ENCODE measurements at regions not wholly inside any gene's neighbourhood (a gene's known extent, or its start where the extent isn't known, plus 50 kb on each side); places are given as distances from the start of the nearest gene placed in this dataset.

GRCh38 chr9:79184831-79185230, 386.9 kb upstream of the TLE4 start:
- WGBS, 2 donors: 52 to 59% methylated on average over 2 of the region's 2 CpGs
- intact Hi-C loops (cut with DNase I): no loop called here
- Histone ChIP-seq H3K27ac (no peak overlapping the region), H3K9me3 (no peaks in the 10 kb centered on the region), H3K4me3 (no peak overlapping the region), H3K4me1 (no peaks in the 10 kb centered on the region), H3K36me3 (no peaks in the 10 kb centered on the region), H3K27me3 (no peaks in the 10 kb centered on the region)
- TF ChIP-seq, protein P1, sequence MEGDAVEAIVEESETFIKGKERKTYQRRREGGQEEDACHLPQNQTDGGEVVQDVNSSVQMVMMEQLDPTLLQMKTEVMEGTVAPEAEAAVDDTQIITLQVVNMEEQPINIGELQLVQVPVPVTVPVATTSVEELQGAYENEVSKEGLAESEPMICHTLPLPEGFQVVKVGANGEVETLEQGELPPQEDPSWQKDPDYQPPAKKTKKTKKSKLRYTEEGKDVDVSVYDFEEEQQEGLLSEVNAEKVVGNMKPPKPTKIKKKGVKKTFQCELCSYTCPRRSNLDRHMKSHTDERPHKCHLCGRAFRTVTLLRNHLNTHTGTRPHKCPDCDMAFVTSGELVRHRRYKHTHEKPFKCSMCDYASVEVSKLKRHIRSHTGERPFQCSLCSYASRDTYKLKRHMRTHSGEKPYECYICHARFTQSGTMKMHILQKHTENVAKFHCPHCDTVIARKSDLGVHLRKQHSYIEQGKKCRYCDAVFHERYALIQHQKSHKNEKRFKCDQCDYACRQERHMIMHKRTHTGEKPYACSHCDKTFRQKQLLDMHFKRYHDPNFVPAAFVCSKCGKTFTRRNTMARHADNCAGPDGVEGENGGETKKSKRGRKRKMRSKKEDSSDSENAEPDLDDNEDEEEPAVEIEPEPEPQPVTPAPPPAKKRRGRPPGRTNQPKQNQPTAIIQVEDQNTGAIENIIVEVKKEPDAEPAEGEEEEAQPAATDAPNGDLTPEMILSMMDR (IDR thresholded peaks at IDR 0.05): no peak
- DNase-seq (no peak), ATAC-seq (no peak), FAIRE-seq (no peak)

GRCh38 chr9:79185866-79186265, 385.9 kb upstream of the TLE4 start:
- no peak overlapping the region for H3K27ac ChIP-seq
- intact Hi-C loops (cut with DNase I): no loop called here
- H3K9me3 ChIP-seq: no peaks in the 10 kb centered on the region
- no peaks in the 10 kb centered on the region for H3K27me3 ChIP-seq
- no peak overlapping the region for H3K4me3 ChIP-seq
- H3K36me3 ChIP-seq: no peaks in the 10 kb centered on the region
- ATAC-seq (no peak), DNase-seq (no peak), FAIRE-seq (no peak)
- H3K4me1 ChIP-seq: no peaks in the 10 kb centered on the region
- TF ChIP-seq, protein P1 (IDR thresholded peaks at IDR 0.05): no peak

DNA sequence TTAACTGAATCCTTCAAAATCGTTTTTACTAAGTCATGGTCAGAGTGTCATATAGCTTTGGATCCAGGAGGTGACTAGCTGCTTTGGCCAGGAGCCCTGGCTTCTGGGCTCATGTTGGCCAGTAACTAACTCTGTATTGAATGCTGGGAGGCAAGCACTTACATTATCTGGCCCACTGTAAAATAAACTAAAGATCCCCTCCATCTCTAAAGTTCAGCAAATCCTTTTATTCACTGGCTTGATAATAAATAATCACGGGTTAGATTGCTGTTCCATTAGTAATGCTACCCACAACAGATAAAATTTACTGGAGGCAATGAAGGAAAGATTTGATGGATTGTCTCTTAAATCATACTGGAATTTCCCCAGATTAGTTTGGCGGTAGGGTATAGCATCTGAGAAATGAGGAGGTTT, 382.2 kb upstream of the TLE4 start:
- H3K27ac ChIP-seq: no peak overlapping the region
- intact Hi-C loops (cut with DNase I): no loop called here
- ATAC-seq: no peak
- H3K27me3 ChIP-seq: no peaks in the 10 kb centered on the region
- TF ChIP-seq, protein P1 (IDR thresholded peaks at IDR 0.05): no peak
- FAIRE-seq: no peak
- no peak for DNase-seq
- no peaks in the 10 kb centered on the region for H3K36me3 ChIP-seq
- no peaks in the 10 kb centered on the region for H3K9me3 ChIP-seq
- H3K4me1 ChIP-seq: no peaks in the 10 kb centered on the region
- WGBS, 2 donors: 42 to 48% methylated on average over 3 of the region's 3 CpGs
- H3K4me3 ChIP-seq: no peak overlapping the region

- Histone ChIP-seq H3K9me3 (no peaks in the 10 kb centered on the region), H3K4me3 (no peak overlapping the region), H3K27ac (no peak overlapping the region), H3K27me3 (no peaks in the 10 kb centered on the region), H3K36me3 (no peaks in the 10 kb centered on the region), H3K4me1 (no peaks in the 10 kb centered on the region)
- intact Hi-C loops (cut with DNase I): no loop called here
- FAIRE-seq (no peak), DNase-seq (no peak), ATAC-seq (no peak)
- TF ChIP-seq, protein P1 (IDR thresholded peaks at IDR 0.05): no peak
- 69 to 84% methylated on average over 3 of the region's 3 CpGs for WGBS, 2 donors
Measured at GRCh38 chr9:79193001-79193400, 378.8 kb upstream of the TLE4 start.

DNA sequence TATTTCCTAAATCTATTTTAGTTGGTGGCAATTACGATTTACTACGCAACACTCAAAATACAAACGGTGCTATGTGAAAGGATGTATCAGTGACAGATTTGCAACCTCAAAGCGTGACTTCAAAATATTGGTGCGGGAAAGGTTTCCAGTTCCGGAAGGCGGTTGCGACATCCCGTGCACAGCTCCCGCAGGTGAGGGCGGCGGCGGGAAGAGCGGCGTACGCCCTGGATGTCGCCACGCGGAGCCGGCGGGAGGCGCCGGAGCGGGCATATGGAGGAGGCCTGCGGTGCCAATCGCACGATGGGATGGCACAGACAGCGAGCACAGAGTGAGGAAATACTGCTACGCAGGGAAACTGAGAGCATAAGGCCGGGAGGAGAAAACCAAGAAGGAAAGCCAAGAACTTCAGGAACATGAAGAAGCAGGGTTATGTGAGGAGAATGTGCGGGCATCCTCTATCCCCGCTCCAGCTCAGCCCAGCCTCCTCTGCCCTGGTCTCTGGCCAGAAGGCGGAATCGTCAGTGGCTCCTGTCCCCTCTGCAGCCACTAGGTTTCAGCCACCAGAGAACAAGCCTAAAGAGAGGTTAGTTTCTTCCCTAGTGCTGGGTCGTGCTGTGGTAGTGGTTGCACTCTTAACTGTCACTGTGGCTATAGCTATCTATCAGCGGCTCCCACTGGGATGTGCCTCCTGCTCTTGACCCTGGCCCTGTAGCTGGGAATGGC, 378.1 kb upstream of the TLE4 start:
- H3K27me3 ChIP-seq: no peaks in the 10 kb centered on the region
- intact Hi-C loops (cut with DNase I): no loop called here
- no peak overlapping the region for H3K4me3 ChIP-seq
- FAIRE-seq (no peak), DNase-seq (no peak), ATAC-seq (no peak)
- no peaks in the 10 kb centered on the region for H3K9me3 ChIP-seq
- no peaks in the 10 kb centered on the region for H3K4me1 ChIP-seq
- TF ChIP-seq, protein P1 (IDR thresholded peaks at IDR 0.05): no peak
- no peak overlapping the region for H3K27ac ChIP-seq
- 86 to 91% methylated on average over 36 of the region's 36 CpGs for WGBS, 2 donors
- no peaks in the 10 kb centered on the region for H3K36me3 ChIP-seq

Data from pancreas (tissue), 10 donors.